ENCODE measurements at regions not wholly inside any gene's neighbourhood (a gene's known extent, or its start where the extent isn't known, plus 50 kb on each side); places are given as distances from the start of the nearest gene placed in this dataset.

DNA sequence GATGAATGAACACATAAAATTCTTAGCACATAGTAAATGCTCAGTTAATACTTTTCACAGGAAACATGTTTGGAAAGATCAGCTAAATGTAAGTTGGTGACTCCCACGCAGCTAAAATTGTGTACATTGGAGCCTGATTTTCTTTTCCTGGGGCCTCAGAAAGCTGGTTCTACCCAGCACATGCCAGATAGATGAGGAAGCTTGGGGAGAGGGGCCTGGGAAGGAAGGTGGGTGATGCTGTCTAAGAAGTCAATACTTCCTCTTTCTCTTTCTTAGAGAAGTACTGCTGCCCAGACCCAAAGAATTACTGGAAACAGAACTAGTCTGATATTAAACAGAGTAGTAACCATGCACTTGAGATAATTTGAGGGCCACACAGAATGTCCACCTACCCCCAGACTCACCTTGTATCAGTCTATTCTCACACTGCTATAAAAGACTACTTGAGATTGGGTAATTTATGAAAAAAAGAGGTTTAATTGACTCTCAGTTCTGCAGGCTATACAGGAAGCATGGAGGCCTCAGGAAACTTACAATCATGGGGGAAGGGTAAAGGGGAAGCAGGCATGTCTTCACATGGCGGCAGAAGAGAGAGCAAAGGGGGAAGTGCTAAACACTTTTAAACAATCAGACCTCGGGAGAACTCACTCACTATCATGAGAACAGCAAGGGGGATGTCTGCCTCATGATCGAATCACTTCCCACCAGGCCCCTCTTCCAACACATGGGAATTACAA, 123.3 kb upstream of the MED13L start:
- TF ChIP-seq, protein P1, sequence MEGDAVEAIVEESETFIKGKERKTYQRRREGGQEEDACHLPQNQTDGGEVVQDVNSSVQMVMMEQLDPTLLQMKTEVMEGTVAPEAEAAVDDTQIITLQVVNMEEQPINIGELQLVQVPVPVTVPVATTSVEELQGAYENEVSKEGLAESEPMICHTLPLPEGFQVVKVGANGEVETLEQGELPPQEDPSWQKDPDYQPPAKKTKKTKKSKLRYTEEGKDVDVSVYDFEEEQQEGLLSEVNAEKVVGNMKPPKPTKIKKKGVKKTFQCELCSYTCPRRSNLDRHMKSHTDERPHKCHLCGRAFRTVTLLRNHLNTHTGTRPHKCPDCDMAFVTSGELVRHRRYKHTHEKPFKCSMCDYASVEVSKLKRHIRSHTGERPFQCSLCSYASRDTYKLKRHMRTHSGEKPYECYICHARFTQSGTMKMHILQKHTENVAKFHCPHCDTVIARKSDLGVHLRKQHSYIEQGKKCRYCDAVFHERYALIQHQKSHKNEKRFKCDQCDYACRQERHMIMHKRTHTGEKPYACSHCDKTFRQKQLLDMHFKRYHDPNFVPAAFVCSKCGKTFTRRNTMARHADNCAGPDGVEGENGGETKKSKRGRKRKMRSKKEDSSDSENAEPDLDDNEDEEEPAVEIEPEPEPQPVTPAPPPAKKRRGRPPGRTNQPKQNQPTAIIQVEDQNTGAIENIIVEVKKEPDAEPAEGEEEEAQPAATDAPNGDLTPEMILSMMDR (IDR thresholded peaks at IDR 0.05), result no peak
- TF ChIP-seq POLR2A (IDR thresholded peaks at IDR 0.05), result no peak

Data from lower leg skin (tissue), 3 donors.